Esophagus (tissue), 2 donors: ENCODE measurements at regions not wholly inside any gene's neighbourhood (a gene's known extent, or its start where the extent isn't known, plus 50 kb on each side); places are given as distances from the start of the nearest gene placed in this dataset.
A peak's percentile ranks its signal among the peaks of the same experiment; 100 is the strongest.

Experiments
- H3K27ac ChIP-seq, 2 donors: one replicate each; pipeline ENCODE4 v1.5.1; 2013; ENCODE audit warnings: low read depth in 2 of 2, mild to moderate bottlenecking in 2 of 2, inconsistent platforms in 1 of 2, low read length in 1 of 2, moderate library complexity in 1 of 2
- H3K27me3 ChIP-seq, 2 donors: one replicate each; pipeline ENCODE4 v1.6.1; 2013; ENCODE audit warnings: low read length in 2 of 2, control low read depth in 1 of 2, mild to moderate bottlenecking in 1 of 2; ENCODE audit not compliant: insufficient read depth in 2 of 2, control insufficient read depth in 1 of 2
- H3K36me3 ChIP-seq, 2 donors: one replicate each; pipeline ENCODE4 v1.6.1; 2013; ENCODE audit warnings: low read length in 1 of 2; ENCODE audit not compliant: control insufficient read depth in 2 of 2, insufficient read depth in 2 of 2
- H3K4me1 ChIP-seq, 2 donors: one replicate each; pipeline ENCODE4 v1.6.1; 2013; ENCODE audit warnings: low read length in 1 of 2; ENCODE audit not compliant: control insufficient read depth in 2 of 2, insufficient read depth in 2 of 2
- H3K4me3 ChIP-seq, 2 donors: one replicate each; pipeline ENCODE4 v1.5.1; 2013; ENCODE audit warnings: low read length in 2 of 2, mild to moderate bottlenecking in 2 of 2, low read depth in 1 of 2, moderate library complexity in 1 of 2
- H3K9me3 ChIP-seq, 2 donors: one replicate each; pipeline ENCODE4 v1.6.1; 2013; ENCODE audit warnings: mild to moderate bottlenecking in 2 of 2, low read depth in 1 of 2, low read length in 1 of 2, moderate library complexity in 1 of 2; ENCODE audit not compliant: control insufficient read depth in 2 of 2, insufficient read depth in 1 of 2
- WGBS, 2 donors: extraction: QIAGEN DNeasy Blood & Tissue Kit; methylation state at CpG; one replicate each; pipeline ENCODE4 v1.1.7; 2013; 5-methylcytosine and 5-hydroxymethylcytosine counted together
- donor health status: healthy with polysubstance abuse.
- donor health status: Bipolar disorder and iron deficiency.

GRCh38 chr9:73039271-73040263 lies 86.7 kb upstream of the ALDH1A1 start:
- Histone ChIP-seq H3K9me3 (no peaks in the 10 kb centered on the region), H3K27ac (peak overlapping the region in 1 of 2 donors; percentile 58), H3K27me3 (no peaks in the 10 kb centered on the region), H3K4me3 (no peak overlapping the region), H3K4me1 (no peaks in the 10 kb centered on the region), H3K36me3 (no peaks in the 10 kb centered on the region)
- whole genome bisulfite sequencing, 2 donors, result 48 to 55% methylated on average over 3 of the region's 3 CpGs

GRCh38 chr9:73038613-73039012 lies 85.8 kb upstream of the ALDH1A1 start:
- no peaks in the 10 kb centered on the region for H3K4me1 ChIP-seq
- no peaks in the 10 kb centered on the region for H3K36me3 ChIP-seq
- peak overlapping the region; percentile 58 to 82 for H3K27ac ChIP-seq
- WGBS, 2 donors, result 32 to 51% methylated on average over 2 of the region's 2 CpGs
- no peaks in the 10 kb centered on the region for H3K9me3 ChIP-seq
- H3K4me3 ChIP-seq, result no peak overlapping the region
- no peaks in the 10 kb centered on the region for H3K27me3 ChIP-seq

- H3K9me3 ChIP-seq, result no peaks in the 10 kb centered on the region
- no peaks in the 10 kb centered on the region for H3K4me1 ChIP-seq
- H3K36me3 ChIP-seq, result no peaks in the 10 kb centered on the region
- peak overlapping the region; percentile 45 to 57 for H3K27ac ChIP-seq
- H3K27me3 ChIP-seq, result no peaks in the 10 kb centered on the region
- H3K4me3 ChIP-seq, result no peak overlapping the region
- 50 to 54% methylated on average over 4 of the region's 4 CpGs for WGBS, 2 donors
Measured at GRCh38 chr9:73038089-73038509, 85.2 kb upstream of the ALDH1A1 start.

GRCh38 chr9:73037613-73038012 lies 84.8 kb upstream of the ALDH1A1 start:
- H3K27ac ChIP-seq, result no peak overlapping the region
- no peaks in the 10 kb centered on the region for H3K9me3 ChIP-seq
- no peaks in the 10 kb centered on the region for H3K36me3 ChIP-seq
- H3K4me3 ChIP-seq, result no peak overlapping the region
- H3K27me3 ChIP-seq, result no peaks in the 10 kb centered on the region
- 39 to 57% methylated on average over 3 of the region's 3 CpGs for WGBS, 2 donors
- no peaks in the 10 kb centered on the region for H3K4me1 ChIP-seq

GRCh38 chr9:73034962-73035361 lies 82.1 kb upstream of the ALDH1A1 start:
- H3K4me1 ChIP-seq, result no peaks in the 10 kb centered on the region
- H3K27ac ChIP-seq, result no peak overlapping the region
- H3K36me3 ChIP-seq, result no peaks in the 10 kb centered on the region
- WGBS, 2 donors, result 91 to 93% methylated on average over 2 of the region's 2 CpGs
- H3K9me3 ChIP-seq, result no peaks in the 10 kb centered on the region
- H3K4me3 ChIP-seq, result no peak overlapping the region
- no peaks in the 10 kb centered on the region for H3K27me3 ChIP-seq

- Histone ChIP-seq H3K27me3 (no peaks in the 10 kb centered on the region), H3K4me1 (no peaks in the 10 kb centered on the region), H3K36me3 (no peaks in the 10 kb centered on the region), H3K4me3 (no peak overlapping the region), H3K9me3 (no peaks in the 10 kb centered on the region), H3K27ac (no peak overlapping the region)
- 77 to 86% methylated on average over 1 of the region's 1 CpG for WGBS, 2 donors
Measured at GRCh38 chr9:73031350-73031749, 78.5 kb upstream of the ALDH1A1 start.

GRCh38 chr9:73030370-73031030 lies 77.6 kb upstream of the ALDH1A1 start:
- H3K27me3 ChIP-seq, result no peaks in the 10 kb centered on the region
- H3K4me1 ChIP-seq, result no peaks in the 10 kb centered on the region
- no peak overlapping the region for H3K4me3 ChIP-seq
- WGBS, 2 donors, result 69 to 73% methylated on average over 5 of the region's 5 CpGs
- no peak overlapping the region for H3K27ac ChIP-seq
- no peaks in the 10 kb centered on the region for H3K36me3 ChIP-seq
- H3K9me3 ChIP-seq, result no peaks in the 10 kb centered on the region

GRCh38 chr9:73029346-73029745 lies 76.5 kb upstream of the ALDH1A1 start:
- H3K9me3 ChIP-seq, result no peaks in the 10 kb centered on the region
- no peak overlapping the region for H3K27ac ChIP-seq
- H3K4me3 ChIP-seq, result no peak overlapping the region
- H3K36me3 ChIP-seq, result no peaks in the 10 kb centered on the region
- no peaks in the 10 kb centered on the region for H3K27me3 ChIP-seq
- H3K4me1 ChIP-seq, result no peaks in the 10 kb centered on the region

- no peaks in the 10 kb centered on the region for H3K36me3 ChIP-seq
- no peaks in the 10 kb centered on the region for H3K27me3 ChIP-seq
- no peaks in the 10 kb centered on the region for H3K9me3 ChIP-seq
- no peak overlapping the region for H3K4me3 ChIP-seq
- no peaks in the 10 kb centered on the region for H3K4me1 ChIP-seq
- no peak overlapping the region for H3K27ac ChIP-seq
- WGBS, 2 donors, result 91 to 92% methylated on average over 5 of the region's 5 CpGs
Measured at GRCh38 chr9:73026375-73026774, 73.5 kb upstream of the ALDH1A1 start.
